Activated T-cell treated with anti-CD3 and anti-CD28 coated beads, Interleukin-2, amount 50 U/mL, for 24 hours (primary cell): ENCODE measurements at regions not wholly inside any gene's neighbourhood (a gene's known extent, or its start where the extent isn't known, plus 50 kb on each side); places are given as distances from the start of the nearest gene placed in this dataset.

Experiments
- DNase-seq: peaks from one replicate; pipeline ENCODE4 v3.0.0-alpha.2; 2020
- H3K27ac Mint-ChIP-seq: 2 replicates; pipeline ENCODE4 v1.8.0; 2020; ENCODE audit warnings: mild to moderate bottlenecking, mixed read lengths
- H3K27me3 Mint-ChIP-seq: 2 replicates; pipeline ENCODE4 v1.8.0; 2020; ENCODE audit warnings: mixed read lengths
- H3K36me3 Mint-ChIP-seq: 2 replicates; pipeline ENCODE4 v1.8.0; 2020; ENCODE audit warnings: low read depth, mixed read lengths
- H3K4me1 Mint-ChIP-seq: 2 replicates; pipeline ENCODE4 v1.8.0; 2020; ENCODE audit warnings: low read depth, mixed read lengths
- H3K4me3 Mint-ChIP-seq: 2 replicates; pipeline ENCODE4 v1.8.0; 2020; ENCODE audit warnings: mild to moderate bottlenecking, moderate library complexity, mixed read lengths
- H3K9me3 Mint-ChIP-seq: 2 replicates; pipeline ENCODE4 v1.8.0; 2020; ENCODE audit warnings: mixed read lengths

- H3K36me3 Mint-ChIP-seq: no peaks in the 10 kb centered on the region
- H3K4me1 Mint-ChIP-seq: no peaks in the 10 kb centered on the region
- H3K27me3 Mint-ChIP-seq: no peaks in the 10 kb centered on the region
- DNase-seq: no peak
- H3K4me3 Mint-ChIP-seq: no peak overlapping the region
- no peak overlapping the region for H3K27ac Mint-ChIP-seq
- H3K9me3 Mint-ChIP-seq: peaks cover 13% of the 10 kb centered on the region
Measured at GRCh38 chr13:89932902-89933301, 1414.6 kb upstream of the MIR17HG start.

- Mint-ChIP-seq H3K4me1 (no peaks in the 10 kb centered on the region), H3K27me3 (no peaks in the 10 kb centered on the region), H3K9me3 (peaks cover 15% of the 10 kb centered on the region), H3K27ac (no peak overlapping the region), H3K4me3 (no peak overlapping the region), H3K36me3 (no peaks in the 10 kb centered on the region)
- no peak for DNase-seq
Measured at GRCh38 chr13:89936256-89936655, 1411.2 kb upstream of the MIR17HG start.

- H3K36me3 Mint-ChIP-seq: no peaks in the 10 kb centered on the region
- H3K27ac Mint-ChIP-seq: no peak overlapping the region
- no peaks in the 10 kb centered on the region for H3K27me3 Mint-ChIP-seq
- DNase-seq: no peak
- no peaks in the 10 kb centered on the region for H3K4me1 Mint-ChIP-seq
- H3K4me3 Mint-ChIP-seq: no peak overlapping the region
- peaks cover 15% of the 10 kb centered on the region for H3K9me3 Mint-ChIP-seq
Measured at GRCh38 chr13:89937420-89937819, 1410.1 kb upstream of the MIR17HG start.

- no peaks in the 10 kb centered on the region for H3K36me3 Mint-ChIP-seq
- no peaks in the 10 kb centered on the region for H3K4me1 Mint-ChIP-seq
- no peaks in the 10 kb centered on the region for H3K27me3 Mint-ChIP-seq
- H3K4me3 Mint-ChIP-seq: no peak overlapping the region
- DNase-seq: no peak
- peaks cover 9% of the 10 kb centered on the region for H3K9me3 Mint-ChIP-seq
- H3K27ac Mint-ChIP-seq: no peak overlapping the region
Measured at GRCh38 chr13:89940383-89940782, 1407.1 kb upstream of the MIR17HG start.

- H3K4me1 Mint-ChIP-seq: no peaks in the 10 kb centered on the region
- no peaks in the 10 kb centered on the region for H3K36me3 Mint-ChIP-seq
- no peak overlapping the region for H3K27ac Mint-ChIP-seq
- no peak for DNase-seq
- no peaks in the 10 kb centered on the region for H3K27me3 Mint-ChIP-seq
- no peak overlapping the region for H3K4me3 Mint-ChIP-seq
- H3K9me3 Mint-ChIP-seq: peaks cover 10% of the 10 kb centered on the region
Measured at GRCh38 chr13:89943139-89943538, 1404.3 kb upstream of the MIR17HG start.

GRCh38 chr13:89950225-89950624 is 1397.3 kb upstream of the MIR17HG start:
- Mint-ChIP-seq H3K36me3 (no peaks in the 10 kb centered on the region), H3K27me3 (no peaks in the 10 kb centered on the region), H3K4me3 (no peak overlapping the region), H3K4me1 (no peaks in the 10 kb centered on the region), H3K9me3 (peaks cover 7% of the 10 kb centered on the region), H3K27ac (no peak overlapping the region)
- no peak for DNase-seq

- H3K4me1 Mint-ChIP-seq: no peaks in the 10 kb centered on the region
- H3K27ac Mint-ChIP-seq: no peak overlapping the region
- no peak overlapping the region for H3K4me3 Mint-ChIP-seq
- H3K36me3 Mint-ChIP-seq: no peaks in the 10 kb centered on the region
- no peaks in the 10 kb centered on the region for H3K27me3 Mint-ChIP-seq
- peaks cover 5% of the 10 kb centered on the region for H3K9me3 Mint-ChIP-seq
- DNase-seq: no peak
Measured at GRCh38 chr13:89951341-89951740, 1396.1 kb upstream of the MIR17HG start.

- Mint-ChIP-seq H3K4me3 (no peak overlapping the region), H3K4me1 (no peaks in the 10 kb centered on the region), H3K27ac (no peak overlapping the region), H3K36me3 (no peaks in the 10 kb centered on the region), H3K9me3 (peaks cover 5% of the 10 kb centered on the region), H3K27me3 (no peaks in the 10 kb centered on the region)
- DNase-seq: no peak
Measured at GRCh38 chr13:89953581-89953980, 1393.9 kb upstream of the MIR17HG start.

- DNase-seq: no peak
- H3K4me3 Mint-ChIP-seq: no peak overlapping the region
- no peaks in the 10 kb centered on the region for H3K36me3 Mint-ChIP-seq
- no peak overlapping the region for H3K27ac Mint-ChIP-seq
- H3K27me3 Mint-ChIP-seq: no peaks in the 10 kb centered on the region
- no peaks in the 10 kb centered on the region for H3K4me1 Mint-ChIP-seq
- peaks cover 12% of the 10 kb centered on the region for H3K9me3 Mint-ChIP-seq
Measured at GRCh38 chr13:89955773-89956172, 1391.7 kb upstream of the MIR17HG start.

- no peak for DNase-seq
- Mint-ChIP-seq H3K27me3 (no peaks in the 10 kb centered on the region), H3K27ac (no peak overlapping the region), H3K4me1 (no peaks in the 10 kb centered on the region), H3K4me3 (no peak overlapping the region), H3K9me3 (peaks cover 12% of the 10 kb centered on the region), H3K36me3 (no peaks in the 10 kb centered on the region)
Measured at GRCh38 chr13:89959074-89959473, 1388.4 kb upstream of the MIR17HG start.

GRCh38 chr13:89965252-89965651 is 1382.2 kb upstream of the MIR17HG start:
- no peak overlapping the region for H3K4me3 Mint-ChIP-seq
- H3K36me3 Mint-ChIP-seq: no peaks in the 10 kb centered on the region
- no peaks in the 10 kb centered on the region for H3K27me3 Mint-ChIP-seq
- H3K4me1 Mint-ChIP-seq: no peaks in the 10 kb centered on the region
- H3K9me3 Mint-ChIP-seq: peaks cover 7% of the 10 kb centered on the region
- no peak for DNase-seq
- H3K27ac Mint-ChIP-seq: no peak overlapping the region

- no peaks in the 10 kb centered on the region for H3K27me3 Mint-ChIP-seq
Measured at GRCh38 chr13:89966524-89966923, 1381.0 kb upstream of the MIR17HG start.

GRCh38 chr13:89967701-89968100 is 1379.8 kb upstream of the MIR17HG start:
- Mint-ChIP-seq H3K9me3 (peaks cover 15% of the 10 kb centered on the region), H3K4me1 (no peaks in the 10 kb centered on the region), H3K27me3 (no peaks in the 10 kb centered on the region), H3K27ac (no peak overlapping the region), H3K4me3 (no peak overlapping the region), H3K36me3 (no peaks in the 10 kb centered on the region)
- no peak for DNase-seq

More at GRCh38 chr13:89966524-89966923, 1381.0 kb upstream of the MIR17HG start:
- no peaks in the 10 kb centered on the region for H3K4me1 Mint-ChIP-seq
- H3K36me3 Mint-ChIP-seq: no peaks in the 10 kb centered on the region
- peaks cover 15% of the 10 kb centered on the region for H3K9me3 Mint-ChIP-seq
- no peak overlapping the region for H3K4me3 Mint-ChIP-seq
- H3K27ac Mint-ChIP-seq: no peak overlapping the region
- DNase-seq: no peak

- H3K4me1 Mint-ChIP-seq: no peaks in the 10 kb centered on the region
- no peak overlapping the region for H3K27ac Mint-ChIP-seq
- no peaks in the 10 kb centered on the region for H3K27me3 Mint-ChIP-seq
- H3K9me3 Mint-ChIP-seq: peaks cover 15% of the 10 kb centered on the region
- no peaks in the 10 kb centered on the region for H3K36me3 Mint-ChIP-seq
- no peak for DNase-seq
- H3K4me3 Mint-ChIP-seq: no peak overlapping the region
Measured at GRCh38 chr13:89968470-89968869, 1379.0 kb upstream of the MIR17HG start.

GRCh38 chr13:89970353-89970709 is 1377.2 kb upstream of the MIR17HG start:
- Mint-ChIP-seq H3K4me1 (no peaks in the 10 kb centered on the region), H3K36me3 (no peaks in the 10 kb centered on the region), H3K9me3 (peaks cover 12% of the 10 kb centered on the region), H3K4me3 (no peak overlapping the region), H3K27ac (no peak overlapping the region), H3K27me3 (no peaks in the 10 kb centered on the region)
- DNase-seq: no peak

- DNase-seq: no peak
- Mint-ChIP-seq H3K27me3 (no peaks in the 10 kb centered on the region), H3K4me3 (no peak overlapping the region)
Measured at GRCh38 chr13:89977203-89977602, 1370.3 kb upstream of the MIR17HG start.

More at GRCh38 chr13:89977203-89977602, 1370.3 kb upstream of the MIR17HG start:
- Mint-ChIP-seq H3K27ac (no peak overlapping the region), H3K4me1 (no peaks in the 10 kb centered on the region), H3K9me3 (peaks cover 4% of the 10 kb centered on the region), H3K36me3 (no peaks in the 10 kb centered on the region)
